IMR-90 (cell line): ENCODE measurements at regions not wholly inside any gene's neighbourhood (a gene's known extent, or its start where the extent isn't known, plus 50 kb on each side); places are given as distances from the start of the nearest gene placed in this dataset.

Experiments
- ATAC-seq: fragments of 200-7000 bp; cut with Tn5 transposase; 2 replicates; pipeline ENCODE4 v1.9.1; 2020; ENCODE audit warnings: low read depth, mild to moderate bottlenecking, moderate library complexity
- BruUV-seq: library from RNA; stranded (reverse); fragments of 400-500 nt; replicated peaks from 2 replicates; lab custom pipeline; 2021; lab: Mats Ljungman, UMichigan
- CTCF ChIA-PET: fragments of 300-600 bp; formaldehyde crosslinking; extraction: SDS; loops from one replicate; lab custom pipeline; 2021; ENCODE audit warnings: antibody characterized with exemption; lab: Yijun Ruan, JAX
- POLR2A ChIA-PET: fragments of 300-600 bp; sonication (Branson Sonifier 250); formaldehyde crosslinking; loops from one replicate; lab custom pipeline; 2022; ENCODE audit warnings: antibody characterized with exemption; ENCODE audit not compliant: unreplicated experiment; lab: Charles Lee
- DNase-seq: peaks from one replicate; pipeline ENCODE4 v3.0.0; 2013
- H2AFZ ChIP-seq: replicated peaks from 2 replicates; pipeline ENCODE3; 2013; ENCODE audit warnings: low read length, mild to moderate bottlenecking; ENCODE audit not compliant: poor library complexity
- H2AK5ac ChIP-seq: 2 replicates; pipeline ENCODE4 v1.6.1; 2013; ENCODE audit warnings: low read depth, low read length, inconsistent platforms
- H2AK9ac ChIP-seq: replicated peaks from 2 replicates; pipeline ENCODE3; 2013; ENCODE audit warnings: mild to moderate bottlenecking, low read depth, low read length, moderate library complexity; ENCODE audit not compliant: poor library complexity
- H2BK120ac ChIP-seq: 2 replicates; pipeline ENCODE4 v1.6.1; 2013; ENCODE audit warnings: low read depth, low read length, inconsistent platforms
- H2BK15ac ChIP-seq: 3 replicates; pipeline ENCODE4 v1.6.1; 2013; ENCODE audit warnings: low read depth, low read length, inconsistent platforms
- H2BK20ac ChIP-seq: 2 replicates; pipeline ENCODE4 v1.6.1; 2013; ENCODE audit warnings: low read depth, mild to moderate bottlenecking, inconsistent platforms, low read length, moderate library complexity
- H2BK5ac ChIP-seq: 2 replicates; pipeline ENCODE4 v1.6.1; 2013; ENCODE audit warnings: mild to moderate bottlenecking, low read depth, low read length, inconsistent platforms; ENCODE audit not compliant: poor library complexity, severe bottlenecking
- H3K14ac ChIP-seq: replicated peaks from 2 replicates; pipeline ENCODE4 v1.6.1; 2013; ENCODE audit warnings: low read depth, low read length, inconsistent platforms
- H3K18ac ChIP-seq: 2 replicates; pipeline ENCODE4 v1.6.1; 2013; ENCODE audit warnings: low read depth, low read length, control low read depth
- H3K23ac ChIP-seq: 2 replicates; pipeline ENCODE4 v1.6.1; 2013; ENCODE audit warnings: low read depth, low read length, inconsistent platforms
- H3K27ac ChIP-seq: 2 replicates; pipeline ENCODE4 v1.5.1; 2013; ENCODE audit warnings: mild to moderate bottlenecking, control low read depth, low read length; ENCODE audit not compliant: insufficient read depth
- H3K27me3 ChIP-seq: 2 replicates; pipeline ENCODE4 v1.6.1; 2013; ENCODE audit warnings: low read length; ENCODE audit not compliant: control insufficient read depth, insufficient read depth
- H3K36me3 ChIP-seq: 2 replicates; pipeline ENCODE4 v1.6.1; 2013; ENCODE audit warnings: low read length, mixed read lengths; ENCODE audit not compliant: control insufficient read depth, insufficient read depth
- H3K4ac ChIP-seq: 2 replicates; pipeline ENCODE4 v1.6.1; 2013; ENCODE audit warnings: low read depth, low read length, inconsistent platforms
- H3K4me1 ChIP-seq: 2 replicates; pipeline ENCODE4 v1.6.1; 2013; ENCODE audit warnings: low read length, mixed read lengths; ENCODE audit not compliant: control insufficient read depth, insufficient read depth
- H3K4me2 ChIP-seq: 2 replicates; pipeline ENCODE4 v1.6.1; 2013; ENCODE audit warnings: low read depth, mild to moderate bottlenecking, control low read depth, low read length, moderate library complexity
- H3K4me3 ChIP-seq: 2 replicates; pipeline ENCODE4 v1.5.1; 2013; ENCODE audit warnings: low read depth, mild to moderate bottlenecking, control low read depth, low read length, moderate library complexity; ENCODE audit not compliant: insufficient read depth
- H3K56ac ChIP-seq: 2 replicates; pipeline ENCODE4 v1.6.1; 2013; ENCODE audit warnings: low read length, inconsistent platforms; ENCODE audit not compliant: insufficient read depth; ENCODE audit errors: extremely low read depth
- H3K79me1 ChIP-seq, 2 experiments: 2 replicates each; pipeline ENCODE4 v1.6.1; 2013; ENCODE audit warnings: low read length in 2 of 2, inconsistent platforms in 1 of 2, low read depth in 1 of 2
- H3K9ac ChIP-seq: 2 replicates; pipeline ENCODE4 v1.6.1; 2013; ENCODE audit warnings: low read depth, low read length, control low read depth
- H3K9me1 ChIP-seq: 2 replicates; pipeline ENCODE4 v1.6.1; 2013; ENCODE audit warnings: low read length, inconsistent platforms; ENCODE audit not compliant: insufficient read depth
- H3K9me3 ChIP-seq: 2 replicates; pipeline ENCODE4 v1.6.1; 2013; ENCODE audit warnings: low read length; ENCODE audit not compliant: control insufficient read depth, insufficient read depth
- H4K20me1 ChIP-seq: 2 replicates; pipeline ENCODE4 v1.6.1; 2013; ENCODE audit warnings: low read length, inconsistent platforms; ENCODE audit not compliant: insufficient read depth
- H4K5ac ChIP-seq: 2 replicates; pipeline ENCODE4 v1.6.1; 2013; ENCODE audit warnings: mild to moderate bottlenecking, low read depth, low read length, control low read depth
- H4K8ac ChIP-seq, 2 experiments: 2 replicates each; pipeline ENCODE4 v1.6.1; 2013; ENCODE audit warnings: low read depth in 2 of 2, low read length in 2 of 2, control low read depth in 1 of 2, inconsistent platforms in 1 of 2
- H4K91ac ChIP-seq: 2 replicates; pipeline ENCODE4 v1.6.1; 2013; ENCODE audit warnings: low read depth, low read length, inconsistent platforms; ENCODE audit not compliant: insufficient read depth
- CEBPB ChIP-seq: IDR thresholded peaks from 2 replicates; pipeline ENCODE4 v1.6.1; 2012; ENCODE audit warnings: low read depth, low read length, improper control_type of control experiment
- MAZ ChIP-seq: IDR thresholded peaks from 2 replicates; pipeline ENCODE4 v1.6.1; 2012; ENCODE audit warnings: low read depth, mild to moderate bottlenecking, low read length, improper control_type of control experiment, moderate library complexity, borderline replicate concordance
- NFE2L2 ChIP-seq: fragments of 150-350 bp; IDR thresholded peaks from 2 replicates; pipeline ENCODE4 v1.6.1; 2016; ENCODE audit warnings: low read depth, mild to moderate bottlenecking, low read length
- RAD21 ChIP-seq: IDR thresholded peaks from 2 replicates; pipeline ENCODE4 v1.6.1; 2012; ENCODE audit warnings: low read length, improper control_type of control experiment
- dilution Hi-C: fragments of 300-500 bp; cut with HindIII; formaldehyde crosslinking; loops from one replicate; pipeline ENCODE4 v1.14.3; 2018; ENCODE audit warnings: low sequenced_read_pairs; ENCODE audit not compliant: unreplicated experiment
- in situ Hi-C: fragments of 300-500 bp; cut with MboI; formaldehyde crosslinking; loops from 3 replicates; pipeline ENCODE4 v1.14.3; 2019; ENCODE audit warnings: low sequenced_read_pairs, inconsistent platforms, mixed read lengths
- intact Hi-C: fragments of 100-400 bp; cut with micrococcal nuclease; formaldehyde crosslinking; loops from 2 replicates; pipeline ENCODE4 v1.10.0; 2022

- H3K4me1 ChIP-seq: no peaks in the 10 kb centered on the region
- no peak overlapping the region for H3K56ac ChIP-seq
- no peaks in the 10 kb centered on the region for H3K9me1 ChIP-seq
- intact Hi-C loops (no loop called here), dilution Hi-C loops (no loop called here), in situ Hi-C loops (no loop called here)
- no peaks in the 10 kb centered on the region for H3K79me1 ChIP-seq
- no peak overlapping the region for H3K23ac ChIP-seq
- H3K4ac ChIP-seq: no peak overlapping the region
- no peak overlapping the region for H2BK20ac ChIP-seq
- no peak overlapping the region for H2AK5ac ChIP-seq
- H3K36me3 ChIP-seq: no peaks in the 10 kb centered on the region
- no peaks in the 10 kb centered on the region for H3K9me3 ChIP-seq
- no peak overlapping the region for H4K5ac ChIP-seq
- H3K18ac ChIP-seq: no peak overlapping the region
- no peaks in the 10 kb centered on the region for H3K27me3 ChIP-seq
- POLR2A ChIA-PET: no interaction called here
- no peak for DNase-seq
- ATAC-seq: no peak
- no peak overlapping the region for H3K14ac ChIP-seq
- H4K8ac ChIP-seq: no peak overlapping the region
- H3K4me2 ChIP-seq: no peak overlapping the region
- no peak overlapping the region for H4K91ac ChIP-seq
- no peak overlapping the region for H3K27ac ChIP-seq
- no peaks in the 10 kb centered on the region for H4K20me1 ChIP-seq
- no peak overlapping the region for H2BK15ac ChIP-seq
- no peak overlapping the region for H2AK9ac ChIP-seq
- no peak overlapping the region for H3K9ac ChIP-seq
- CTCF ChIA-PET: interaction anchor here (0.6 kb wide), 1 partner anchor 436 kb away, joined by 3 read pairs; no protein-coding TSS in a partner anchor
- TF ChIP-seq RAD21 (no peak), CEBPB (no peak), NFE2L2 (no peak), MAZ (no peak)
- no peak overlapping the region for H2BK5ac ChIP-seq
- no TSS peak for BruUV-seq
- no peak overlapping the region for H3K4me3 ChIP-seq
- no peak overlapping the region for H2AFZ ChIP-seq
- no peak overlapping the region for H2BK120ac ChIP-seq
Measured at GRCh38 chr4:132437117-132437516, 712.0 kb upstream of the PCDH10 start.
